Upper lobe of left lung (tissue), 6 donors: ENCODE measurements at regions not wholly inside any gene's neighbourhood (a gene's known extent, or its start where the extent isn't known, plus 50 kb on each side); places are given as distances from the start of the nearest gene placed in this dataset.

Source experiments
- ATAC-seq, 2 donors: fragments of 200-7000 bp; cut with Tn5 transposase; one replicate each; pipeline ENCODE4 v1.9.1; 2022; ENCODE audit warnings: mild to moderate bottlenecking in 2 of 2, moderate library complexity in 2 of 2; ENCODE audit not compliant: low FRiP score in 2 of 2
- DNase-seq, 2 donors: peaks; one replicate each; pipeline ENCODE4 v3.0.0-alpha.2; 2019 to 2020
- H3K27ac ChIP-seq, 4 donors: fragments of 200-600 bp; sonication (generic); one replicate each; pipeline ENCODE4 v1.5.1; 2016 to 2019
- H3K27me3 ChIP-seq, 4 donors: fragments of 200-600 bp; sonication (generic); one replicate each; pipeline ENCODE4 v1.5.1; 2017 to 2019
- H3K36me3 ChIP-seq, 4 donors: fragments of 200-600 bp; sonication (generic); one replicate each; pipeline ENCODE4 v1.5.1; 2016 to 2019
- H3K4me1 ChIP-seq, 4 donors: fragments of 200-600 bp; sonication (generic); one replicate each; pipeline ENCODE4 v1.5.1; 2018 to 2019
- H3K4me3 ChIP-seq, 4 donors: fragments of 200-600 bp; sonication (generic); one replicate each; pipeline ENCODE4 v1.5.1; 2017 to 2019; ENCODE audit warnings: mild to moderate bottlenecking in 2 of 4, moderate library complexity in 1 of 4
- H3K9me3 ChIP-seq, 4 donors: fragments of 200-600 bp; sonication (generic); one replicate each; pipeline ENCODE4 v1.5.1; 2018 to 2019
- EP300 ChIP-seq, 4 donors: sonication (generic); formaldehyde crosslinking; IDR thresholded peaks; one replicate each; pipeline ENCODE4 v1.5.1; 2017; ENCODE audit warnings: antibody characterized with exemption in 4 of 4, control low read depth in 2 of 4
- POLR2A ChIP-seq, 4 donors: fragments of 450-650 bp; IDR thresholded peaks; one replicate each; pipeline ENCODE4 v1.5.1; 2016 to 2017; ENCODE audit warnings: antibody characterized with exemption in 4 of 4, mild to moderate bottlenecking in 2 of 4
- POLR2AphosphoS5 ChIP-seq, 2 donors: sonication (generic); formaldehyde crosslinking; IDR thresholded peaks; one replicate each; pipeline ENCODE4 v1.5.1; 2017; ENCODE audit warnings: antibody characterized with exemption in 2 of 2
- WGBS, 2 donors: methylation state at CpG; one replicate each; pipeline ENCODE4 v1.1.5; 2017 to 2018; 5-methylcytosine and 5-hydroxymethylcytosine counted together
- TF ChIP-seq, protein P1 (sequence below), 6 experiments: fragments of 450-650 bp in 4 of 6; fragments of 200-600 bp in 2 of 6; sonication (generic) in 2 of 6; IDR thresholded peaks; one replicate each; pipeline ENCODE4 v1.5.1; 2016 to 2019; ENCODE audit warnings: antibody characterized with exemption in 6 of 6
- donor health status: DM: no; HTN: no; CAD: no; lungs with moderate emphysema.
- donor health status: DM: no; HTN: yes; CAD: no; lungs with severe emphysema.

DNA sequence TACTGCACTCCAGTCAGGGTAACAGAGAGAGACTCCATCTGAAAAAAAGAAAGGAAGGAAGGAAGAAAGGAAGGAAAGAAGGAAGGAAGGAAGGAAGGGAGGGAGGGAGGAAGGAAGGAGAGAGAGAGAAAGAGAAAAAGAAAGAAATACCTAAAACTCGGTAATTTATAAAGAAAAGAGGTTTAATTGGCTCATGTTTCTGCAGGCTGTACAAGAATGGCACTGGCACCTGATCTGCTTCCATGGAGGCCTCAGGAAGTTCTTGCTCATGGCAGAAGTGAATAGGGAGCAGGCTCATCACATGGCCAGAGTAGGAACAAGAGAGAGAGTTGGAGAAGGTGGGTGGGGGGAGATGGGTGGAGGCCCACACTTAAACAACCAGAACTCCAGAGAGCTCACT is 215.2 kb upstream of the IRX3 start:
- Histone ChIP-seq H3K9me3 (no peaks in the 10 kb centered on the region), H3K4me1 (peaks cover 0 to 23% (median 15%) of the 10 kb centered on the region in 4 donors), H3K4me3 (no peak overlapping the region), H3K27me3 (no peaks in the 10 kb centered on the region), H3K36me3 (no peaks in the 10 kb centered on the region), H3K27ac (no peak overlapping the region)
- ATAC-seq = no peak
- DNase-seq = no peak
- TF ChIP-seq POLR2AphosphoS5 (IDR thresholded peaks at IDR 0.05) (no peak), EP300 (IDR thresholded peaks at IDR 0.05) (no peak), POLR2A (IDR thresholded peaks at IDR 0.05) (no peak)
- TF ChIP-seq, protein P1, sequence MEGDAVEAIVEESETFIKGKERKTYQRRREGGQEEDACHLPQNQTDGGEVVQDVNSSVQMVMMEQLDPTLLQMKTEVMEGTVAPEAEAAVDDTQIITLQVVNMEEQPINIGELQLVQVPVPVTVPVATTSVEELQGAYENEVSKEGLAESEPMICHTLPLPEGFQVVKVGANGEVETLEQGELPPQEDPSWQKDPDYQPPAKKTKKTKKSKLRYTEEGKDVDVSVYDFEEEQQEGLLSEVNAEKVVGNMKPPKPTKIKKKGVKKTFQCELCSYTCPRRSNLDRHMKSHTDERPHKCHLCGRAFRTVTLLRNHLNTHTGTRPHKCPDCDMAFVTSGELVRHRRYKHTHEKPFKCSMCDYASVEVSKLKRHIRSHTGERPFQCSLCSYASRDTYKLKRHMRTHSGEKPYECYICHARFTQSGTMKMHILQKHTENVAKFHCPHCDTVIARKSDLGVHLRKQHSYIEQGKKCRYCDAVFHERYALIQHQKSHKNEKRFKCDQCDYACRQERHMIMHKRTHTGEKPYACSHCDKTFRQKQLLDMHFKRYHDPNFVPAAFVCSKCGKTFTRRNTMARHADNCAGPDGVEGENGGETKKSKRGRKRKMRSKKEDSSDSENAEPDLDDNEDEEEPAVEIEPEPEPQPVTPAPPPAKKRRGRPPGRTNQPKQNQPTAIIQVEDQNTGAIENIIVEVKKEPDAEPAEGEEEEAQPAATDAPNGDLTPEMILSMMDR (IDR thresholded peaks at IDR 0.05) = no peak
- 79 to 91% methylated on average over 1 of the region's 1 CpG for WGBS, 2 donors

DNA sequence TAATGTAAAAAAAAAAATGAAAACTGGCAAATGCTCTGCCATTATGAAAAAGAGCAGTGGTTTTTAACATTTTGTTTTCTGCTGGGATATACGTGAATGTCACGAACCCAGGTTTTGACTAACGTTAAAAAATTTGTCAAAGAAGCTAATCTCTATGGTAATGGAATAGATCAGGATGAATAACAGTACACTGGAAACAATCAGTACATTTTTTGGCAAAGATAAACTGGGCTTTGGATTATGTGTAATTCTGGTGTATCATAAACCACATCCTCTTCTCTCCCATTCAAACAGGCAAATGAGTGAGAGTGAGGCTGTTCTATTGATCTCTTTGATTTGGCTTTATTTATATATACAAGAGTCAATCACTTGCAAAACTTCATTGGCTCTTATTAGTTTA is 207.0 kb upstream of the IRX3 start:
- Histone ChIP-seq H3K9me3 (no peaks in the 10 kb centered on the region), H3K27me3 (no peaks in the 10 kb centered on the region), H3K27ac (no peak overlapping the region), H3K4me1 (no peaks in the 10 kb centered on the region), H3K36me3 (no peaks in the 10 kb centered on the region), H3K4me3 (no peak overlapping the region)
- ATAC-seq (no peak), DNase-seq (no peak)
- WGBS, 2 donors = 86% methylated on average over 3 of the region's 3 CpGs
- TF ChIP-seq POLR2A (IDR thresholded peaks at IDR 0.05) (no peak), EP300 (IDR thresholded peaks at IDR 0.05) (no peak), POLR2AphosphoS5 (IDR thresholded peaks at IDR 0.05) (no peak)
- TF ChIP-seq, protein P1 (IDR thresholded peaks at IDR 0.05) = no peak

DNA sequence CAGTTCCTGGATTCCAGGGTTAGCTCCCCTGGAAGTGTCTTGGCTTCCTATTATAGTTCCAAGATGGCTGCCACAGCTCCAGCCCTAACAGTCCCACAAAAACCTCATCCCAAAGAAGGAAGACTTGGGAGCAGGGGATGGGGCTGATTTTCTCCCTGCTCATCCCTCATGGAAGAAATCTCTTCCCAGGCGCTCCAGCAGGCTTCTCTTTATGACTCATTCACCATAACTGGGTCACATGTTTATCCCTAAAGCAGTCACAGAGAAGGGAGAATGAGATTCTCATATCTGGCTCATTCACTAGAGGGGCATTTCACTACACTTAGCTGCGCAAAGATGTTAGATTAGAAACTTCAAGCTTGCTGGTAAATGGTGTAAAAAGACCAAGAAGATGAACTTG is 206.5 kb upstream of the IRX3 start:
- no peak for DNase-seq
- Histone ChIP-seq H3K27me3 (no peaks in the 10 kb centered on the region), H3K4me1 (no peaks in the 10 kb centered on the region), H3K27ac (no peak overlapping the region), H3K36me3 (no peaks in the 10 kb centered on the region), H3K4me3 (no peak overlapping the region), H3K9me3 (no peaks in the 10 kb centered on the region)
- ATAC-seq = no peak
- TF ChIP-seq, protein P1 (IDR thresholded peaks at IDR 0.05) = no peak
- TF ChIP-seq POLR2AphosphoS5 (IDR thresholded peaks at IDR 0.05) = no peak
- no peak for TF ChIP-seq POLR2A (IDR thresholded peaks at IDR 0.05)
- no peak for TF ChIP-seq EP300 (IDR thresholded peaks at IDR 0.05)
- WGBS, 2 donors = 91 to 95% methylated on average over 2 of the region's 2 CpGs

DNA sequence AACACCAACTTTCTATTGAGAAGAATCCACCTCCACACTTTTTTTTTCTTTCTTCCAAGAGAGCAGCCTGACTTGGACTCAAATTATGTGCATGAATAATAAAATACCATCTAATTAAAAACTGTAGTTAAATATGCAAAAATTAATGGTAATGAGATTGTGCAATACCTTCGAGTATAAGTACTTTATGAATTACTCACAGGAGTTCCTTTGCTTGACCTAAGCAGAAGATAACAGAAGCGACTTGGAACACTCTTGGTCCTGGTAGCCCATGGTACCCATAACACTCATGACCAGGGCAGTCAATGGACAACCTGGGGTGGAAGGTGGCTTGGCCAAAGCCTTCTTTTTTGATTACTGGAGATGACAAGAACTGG is 203.5 kb upstream of the IRX3 start:
- WGBS, 2 donors = 61 to 62% methylated on average over 2 of the region's 2 CpGs

More for the DNA sequence above, 203.5 kb upstream of the IRX3 start:
- ATAC-seq = no peak
- H3K4me3 ChIP-seq = no peak overlapping the region
- no peak overlapping the region for H3K27ac ChIP-seq
- H3K36me3 ChIP-seq = no peaks in the 10 kb centered on the region
- no peak for DNase-seq
- no peak for TF ChIP-seq POLR2AphosphoS5 (IDR thresholded peaks at IDR 0.05)
- TF ChIP-seq POLR2A (IDR thresholded peaks at IDR 0.05) = no peak
- TF ChIP-seq, protein P1 (IDR thresholded peaks at IDR 0.05) = no peak
- TF ChIP-seq EP300 (IDR thresholded peaks at IDR 0.05) = no peak
- no peaks in the 10 kb centered on the region for H3K9me3 ChIP-seq
- no peaks in the 10 kb centered on the region for H3K4me1 ChIP-seq
- no peaks in the 10 kb centered on the region for H3K27me3 ChIP-seq
